Mesodermal cell (in vitro differentiated cells): ENCODE measurements at regions not wholly inside any gene's neighbourhood (a gene's known extent, or its start where the extent isn't known, plus 50 kb on each side); places are given as distances from the start of the nearest gene placed in this dataset.
"Not testable (repeated sequence)": the region's sequence is repeated elsewhere in the genome, so short reads cannot be mapped to it uniquely, and the experiment has no call there.

Experiments used
- H3K27ac ChIP-seq: 2 replicates; pipeline ENCODE4 v1.7.0; 2013; ENCODE audit warnings: mild to moderate bottlenecking, low read depth, low read length, moderate library complexity; ENCODE audit not compliant: severe bottlenecking
- H3K36me3 ChIP-seq: 2 replicates; pipeline ENCODE4 v1.7.1; 2013; ENCODE audit warnings: mild to moderate bottlenecking, low read length, moderate library complexity; ENCODE audit not compliant: control insufficient read depth, insufficient read depth
- H3K4me1 ChIP-seq: one replicate; pipeline ENCODE4 v1.7.1; 2013; ENCODE audit warnings: mild to moderate bottlenecking, low read length; ENCODE audit not compliant: insufficient read depth, control insufficient read depth, poor library complexity, severe bottlenecking
- H3K4me3 ChIP-seq: 2 replicates; pipeline ENCODE4 v1.7.0; 2013; ENCODE audit warnings: low read length, control low read depth, mild to moderate bottlenecking; ENCODE audit not compliant: insufficient read depth, poor library complexity, severe bottlenecking; ENCODE audit errors: extremely low read depth
- H3K9me3 ChIP-seq: 2 replicates; pipeline ENCODE4 v1.7.1; 2013; ENCODE audit warnings: mild to moderate bottlenecking, low read length, moderate library complexity; ENCODE audit not compliant: control insufficient read depth
- WGBS, 2 experiments: methylation state at CpG; one replicate each; pipeline ENCODE4 v1.1.5; 2013; ENCODE audit warnings: missing lambda C conversion rate in 2 of 2; ENCODE audit not compliant: insufficient coverage in 2 of 2; 5-methylcytosine and 5-hydroxymethylcytosine counted together

GRCh38 chr7:93804726-93805125 lies 85.8 kb downstream of the TFPI2 start:
- Histone ChIP-seq H3K27ac (no peak overlapping the region), H3K4me3 (no peak overlapping the region), H3K4me1 (no peaks in the 10 kb centered on the region), H3K36me3 (no peaks in the 10 kb centered on the region), H3K9me3 (no peaks in the 10 kb centered on the region)
- WGBS, 2 experiments, result 93 to 100% methylated on average over 3 of the region's 3 CpGs

DNA sequence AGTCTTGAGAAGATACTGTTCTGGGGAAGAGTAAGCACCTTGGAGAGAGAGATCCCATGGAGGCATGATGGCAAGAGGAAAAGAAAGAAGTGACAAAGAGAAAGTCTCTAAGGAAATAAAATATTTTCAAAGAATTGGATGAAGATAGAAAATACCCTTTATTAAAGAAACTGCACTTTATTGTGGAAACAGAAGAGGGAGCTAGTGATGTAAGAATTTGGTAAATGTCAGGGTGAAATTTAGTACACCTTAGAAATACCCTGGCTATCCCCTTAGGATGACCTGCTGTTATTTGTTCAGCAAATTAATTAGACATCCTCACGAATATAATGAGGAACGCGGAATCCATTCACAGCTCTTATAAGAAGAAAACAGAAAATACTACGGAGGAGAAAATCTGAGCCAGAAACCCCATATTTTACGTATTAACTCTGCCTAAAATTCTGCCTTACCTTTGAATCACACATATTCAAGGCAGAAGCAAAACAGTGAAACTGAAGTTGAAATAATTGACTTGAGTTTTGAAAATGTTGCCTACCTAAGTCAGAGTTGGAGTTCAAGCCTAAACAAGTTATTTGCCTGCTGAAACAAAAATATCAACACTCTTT lies 90.7 kb downstream of the TFPI2 start:
- no peak overlapping the region for H3K4me3 ChIP-seq
- no peak overlapping the region for H3K27ac ChIP-seq
- WGBS, 2 experiments, result 70 to 73% methylated on average over 3 to 4 of the region's 5 CpGs

DNA sequence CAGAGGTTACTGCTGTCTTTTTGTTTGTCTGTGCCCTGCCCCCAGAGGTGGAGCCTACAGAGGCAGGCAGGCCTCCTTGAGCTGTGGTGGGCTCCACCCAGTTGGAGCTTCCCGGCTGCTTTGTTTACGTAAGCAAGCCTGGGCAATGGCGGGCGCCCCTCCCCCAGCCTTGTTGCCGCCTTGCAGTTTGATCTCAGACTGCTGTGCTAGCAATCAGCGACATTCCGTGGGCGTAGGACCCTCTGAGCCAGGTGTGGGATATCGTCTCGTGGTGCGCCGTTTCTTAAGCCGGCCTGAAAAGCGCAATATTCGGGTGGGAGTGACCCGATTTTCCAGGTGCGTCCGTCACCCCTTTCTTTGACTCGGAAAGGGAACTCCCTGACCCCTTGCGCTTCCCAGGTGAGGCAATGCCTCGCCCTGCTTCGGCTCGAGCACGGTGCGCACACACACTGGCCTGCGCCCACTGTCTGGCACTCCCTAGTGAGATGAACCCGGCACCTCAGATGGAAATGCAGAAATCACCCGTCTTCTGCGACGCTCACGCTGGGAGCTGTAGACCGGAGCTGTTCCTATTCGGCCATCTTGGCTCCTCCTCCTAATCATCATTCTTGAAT lies 97.4 kb downstream of the TFPI2 start:
- not testable (repeated sequence) for H3K9me3 ChIP-seq, H3K4me3 ChIP-seq, H3K36me3 ChIP-seq, H3K4me1 ChIP-seq, H3K27ac ChIP-seq
- no CpG with 5 or more reads among the region's 33 CpGs for WGBS, 2 experiments

More for the DNA sequence above, 90.7 kb downstream of the TFPI2 start:
- Histone ChIP-seq H3K36me3 (no peaks in the 10 kb centered on the region), H3K9me3 (no peaks in the 10 kb centered on the region), H3K4me1 (no peaks in the 10 kb centered on the region)

DNA sequence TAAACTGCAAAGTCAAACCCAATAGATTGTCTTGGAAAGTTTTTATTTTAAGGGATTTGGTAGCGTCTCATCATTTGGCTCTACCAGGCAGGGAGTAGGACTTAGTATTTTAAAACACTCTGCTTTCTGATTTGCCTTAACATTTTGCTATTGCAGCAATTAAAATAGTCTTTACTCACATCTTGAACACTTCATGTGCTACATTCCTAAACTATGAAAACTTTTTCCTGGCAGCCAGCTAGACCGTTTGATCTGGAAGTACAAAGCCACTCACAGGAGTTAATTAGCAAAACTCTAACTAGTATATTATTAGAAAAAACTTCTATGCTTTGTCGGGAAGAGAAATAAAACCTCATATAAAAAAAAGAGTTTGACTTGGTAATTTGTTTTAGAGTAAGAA lies 111.4 kb downstream of the TFPI2 start:
- Histone ChIP-seq H3K4me3 (no peak overlapping the region), H3K4me1 (no peaks in the 10 kb centered on the region), H3K27ac (no peak overlapping the region), H3K9me3 (no peaks in the 10 kb centered on the region), H3K36me3 (no peaks in the 10 kb centered on the region)
- no CpG with 5 or more reads among the region's 3 CpGs for WGBS, 2 experiments

- Histone ChIP-seq H3K4me1 (no peaks in the 10 kb centered on the region), H3K4me3 (no peak overlapping the region), H3K9me3 (no peaks in the 10 kb centered on the region), H3K27ac (no peak overlapping the region), H3K36me3 (no peaks in the 10 kb centered on the region)
- 80% methylated on average over 1 of the region's 4 CpGs; no CpG with 5 or more reads in 1 of the 2 experiments for WGBS, 2 experiments
Observed at GRCh38 chr7:93778384-93778783, 112.2 kb downstream of the TFPI2 start.

GRCh38 chr7:93773446-93773845 lies 117.1 kb downstream of the TFPI2 start:
- Histone ChIP-seq H3K9me3 (no peaks in the 10 kb centered on the region), H3K4me1 (no peaks in the 10 kb centered on the region)
- WGBS, 2 experiments, result 33% methylated on average over 1 of the region's 1 CpG; no CpG with 5 or more reads in 1 of the 2 experiments

GRCh38 chr7:93765475-93765874 lies 125.1 kb downstream of the TFPI2 start:
- H3K9me3 ChIP-seq, result no peaks in the 10 kb centered on the region
- H3K27ac ChIP-seq, result no peak overlapping the region
- H3K4me1 ChIP-seq, result no peaks in the 10 kb centered on the region
- WGBS, 2 experiments, result no CpG with 5 or more reads among the region's 2 CpGs
- no peaks in the 10 kb centered on the region for H3K36me3 ChIP-seq
- H3K4me3 ChIP-seq, result no peak overlapping the region

More at GRCh38 chr7:93773446-93773845, 117.1 kb downstream of the TFPI2 start:
- no peaks in the 10 kb centered on the region for H3K36me3 ChIP-seq
- H3K27ac ChIP-seq, result no peak overlapping the region
- no peak overlapping the region for H3K4me3 ChIP-seq

DNA sequence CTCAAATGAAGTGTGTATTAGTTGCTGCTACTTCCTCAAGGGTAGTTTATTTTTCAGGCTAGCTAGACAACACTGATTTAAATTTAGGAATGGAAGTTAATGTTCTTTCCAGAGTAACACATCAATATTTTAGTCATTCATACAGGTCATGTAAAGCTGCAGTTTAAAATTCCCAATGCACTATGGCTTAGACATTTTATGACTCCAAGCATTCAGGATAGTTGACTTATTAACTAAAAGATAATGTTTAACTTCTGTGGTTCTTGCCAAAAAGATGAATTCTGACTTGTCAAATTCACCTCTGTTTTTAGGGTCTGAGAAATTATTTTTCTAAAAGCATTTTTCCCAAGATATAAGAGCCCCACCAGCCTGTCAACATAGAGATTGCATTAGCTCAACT lies 131.9 kb downstream of the TFPI2 start:
- no peaks in the 10 kb centered on the region for H3K9me3 ChIP-seq
- no peaks in the 10 kb centered on the region for H3K4me1 ChIP-seq
- no peak overlapping the region for H3K4me3 ChIP-seq
- H3K27ac ChIP-seq, result no peak overlapping the region
- H3K36me3 ChIP-seq, result no peaks in the 10 kb centered on the region

GRCh38 chr7:93757426-93757825 lies 133.1 kb downstream of the TFPI2 start:
- no peak overlapping the region for H3K4me3 ChIP-seq
- no peaks in the 10 kb centered on the region for H3K36me3 ChIP-seq
- 100% methylated on average over 1 of the region's 2 CpGs for WGBS, 2 experiments
- H3K9me3 ChIP-seq, result no peaks in the 10 kb centered on the region
- no peaks in the 10 kb centered on the region for H3K4me1 ChIP-seq
- H3K27ac ChIP-seq, result no peak overlapping the region

DNA sequence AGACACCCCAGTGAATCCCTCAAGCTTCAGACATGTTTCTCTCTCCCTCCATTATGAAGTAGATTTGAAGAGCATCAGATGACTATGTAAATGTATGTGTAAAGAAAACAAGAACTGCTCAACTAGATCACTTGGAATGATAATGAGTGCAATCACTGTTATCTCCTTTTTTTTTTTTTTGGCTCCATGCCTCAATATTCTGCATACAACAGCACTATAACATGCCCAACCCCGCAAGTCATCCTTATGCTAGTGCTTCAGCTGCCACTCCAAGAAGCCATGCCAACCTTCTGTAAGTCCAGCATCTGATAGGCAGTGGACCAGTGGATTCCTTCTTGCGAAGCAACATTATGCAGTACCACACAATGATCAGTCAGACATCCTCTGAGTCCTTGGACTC lies 133.7 kb downstream of the TFPI2 start:
- Histone ChIP-seq H3K4me3 (no peak overlapping the region), H3K4me1 (no peaks in the 10 kb centered on the region), H3K9me3 (no peaks in the 10 kb centered on the region), H3K27ac (no peak overlapping the region), H3K36me3 (no peaks in the 10 kb centered on the region)
- 100% methylated on average over 2 of the region's 2 CpGs; no CpG with 5 or more reads in 1 of the 2 experiments for WGBS, 2 experiments

- WGBS, 2 experiments, result no CpG with 5 or more reads among the region's 1 CpG
- Histone ChIP-seq H3K4me1 (no peaks in the 10 kb centered on the region), H3K36me3 (no peaks in the 10 kb centered on the region), H3K4me3 (no peak overlapping the region), H3K27ac (no peak overlapping the region), H3K9me3 (no peaks in the 10 kb centered on the region)
Observed at GRCh38 chr7:93751421-93751820, 139.1 kb downstream of the TFPI2 start.
